OCI-LY1 (cell line): ENCODE measurements at regions not wholly inside any gene's neighbourhood (a gene's known extent, or its start where the extent isn't known, plus 50 kb on each side); places are given as distances from the start of the nearest gene placed in this dataset.

Source experiments
- H2AFZ ChIP-seq: fragments of 200-600 bp; sonication (generic), shearing (Covaris generic); 2 replicates; pipeline ENCODE4 v1.6.0; 2014; ENCODE audit warnings: antibody characterized with exemption, mild to moderate bottlenecking, low read length
- H3F3A ChIP-seq: fragments of 200-600 bp; sonication (generic), shearing (Covaris generic); 2 replicates; pipeline ENCODE4 v1.6.0; 2014; ENCODE audit warnings: mild to moderate bottlenecking, antibody characterized with exemption, low read length, moderate library complexity; ENCODE audit not compliant: insufficient read depth
- H3K27ac ChIP-seq: fragments of 200-600 bp; sonication (generic); 2 replicates; pipeline ENCODE4 v1.5.1; 2014; ENCODE audit warnings: low read length, mixed run types, mild to moderate bottlenecking, low read depth; ENCODE audit not compliant: poor library complexity, severe bottlenecking
- H3K27me3 ChIP-seq: fragments of 200-600 bp; sonication (generic); 2 replicates; pipeline ENCODE4 v1.6.0; 2014; ENCODE audit warnings: antibody characterized with exemption, mild to moderate bottlenecking, low read length, moderate library complexity; ENCODE audit not compliant: insufficient read depth
- H3K36me3 ChIP-seq: fragments of 200-600 bp; sonication (generic); 2 replicates; pipeline ENCODE4 v1.6.1; 2014; ENCODE audit warnings: mild to moderate bottlenecking, antibody characterized with exemption, low read length, moderate library complexity, mixed read lengths; ENCODE audit not compliant: insufficient read depth
- H3K4me1 ChIP-seq: fragments of 200-600 bp; sonication (generic); 2 replicates; pipeline ENCODE4 v1.5.1; 2014; ENCODE audit warnings: mild to moderate bottlenecking, low read length, moderate library complexity; ENCODE audit not compliant: insufficient read depth, severe bottlenecking
- H3K4me2 ChIP-seq: fragments of 200-600 bp; sonication (generic), shearing (Covaris generic); 2 replicates; pipeline ENCODE4 v1.6.1; 2014; ENCODE audit warnings: low read length
- H3K4me3 ChIP-seq: fragments of 200-600 bp; sonication (generic); 2 replicates; pipeline ENCODE4 v1.5.1; 2014; ENCODE audit warnings: low read length, low read depth, mild to moderate bottlenecking, mixed read lengths; ENCODE audit not compliant: poor library complexity, severe bottlenecking
- H3K79me2 ChIP-seq: fragments of 200-600 bp; shearing (Covaris generic); 2 replicates; pipeline ENCODE4 v1.6.1; 2016; ENCODE audit warnings: mixed run types, low read length, mixed read lengths; ENCODE audit not compliant: insufficient read depth
- H3K9ac ChIP-seq: fragments of 200-600 bp; sonication (generic), shearing (Covaris generic); 2 replicates; pipeline ENCODE4 v1.6.1; 2014; ENCODE audit warnings: mild to moderate bottlenecking, low read length, mixed read lengths
- H3K9me2 ChIP-seq: fragments of 200-600 bp; sonication (generic), shearing (Covaris generic); 2 replicates; pipeline ENCODE4 v1.6.1; 2014; ENCODE audit warnings: low read depth, mild to moderate bottlenecking, low read length, mixed read lengths
- H3K9me3 ChIP-seq: fragments of 200-600 bp; shearing (Covaris generic); 2 replicates; pipeline ENCODE4 v1.6.1; 2014; ENCODE audit warnings: low read length, mixed read lengths
- H4K20me1 ChIP-seq: fragments of 200-600 bp; sonication (generic), shearing (Covaris generic); 2 replicates; pipeline ENCODE4 v1.6.0; 2016; ENCODE audit warnings: mild to moderate bottlenecking, low read length; ENCODE audit not compliant: insufficient read depth
- CTCF ChIP-seq: fragments of 200-600 bp; sonication (generic), shearing (Covaris generic); IDR thresholded peaks from 2 replicates; pipeline ENCODE4 v1.5.1; 2017; ENCODE audit warnings: mild to moderate bottlenecking, antibody characterized with exemption, low read length, moderate library complexity, mixed read lengths
- EZH2 ChIP-seq: fragments of 200-600 bp; sonication (generic), shearing (Covaris generic); IDR thresholded peaks from 2 replicates; pipeline ENCODE4 v1.8.0; 2017; ENCODE audit warnings: borderline replicate concordance, mixed run types, mild to moderate bottlenecking, antibody characterized with exemption, low read length, moderate library complexity, mixed read lengths

GRCh38 chr14:22180045-22180444 lies 409.0 kb downstream of the DAD1 start:
- Histone ChIP-seq H3K27ac (no peak overlapping the region), H3K9me2 (no peaks in the 10 kb centered on the region), H3K27me3 (no peaks in the 10 kb centered on the region), H3K4me2 (no peak overlapping the region), H3K9ac (no peak overlapping the region), H2AFZ (no peak overlapping the region), H3K9me3 (no peaks in the 10 kb centered on the region), H3K79me2 (no peaks in the 10 kb centered on the region), H3K4me1 (no peaks in the 10 kb centered on the region), H3K4me3 (no peak overlapping the region), H3K36me3 (no peaks in the 10 kb centered on the region), H3F3A (no peaks in the 10 kb centered on the region), H4K20me1 (no peaks in the 10 kb centered on the region)
- TF ChIP-seq CTCF (no peak), EZH2 (no peak)

- no peaks in the 10 kb centered on the region for H3K79me2 ChIP-seq
- no peak overlapping the region for H3K27ac ChIP-seq
- no peak overlapping the region for H3K4me2 ChIP-seq
- H3K9me3 ChIP-seq = no peaks in the 10 kb centered on the region
- H3K9ac ChIP-seq = no peak overlapping the region
- no peaks in the 10 kb centered on the region for H3K9me2 ChIP-seq
- H3K4me3 ChIP-seq = no peak overlapping the region
- H3F3A ChIP-seq = no peaks in the 10 kb centered on the region
- no peaks in the 10 kb centered on the region for H4K20me1 ChIP-seq
- H3K4me1 ChIP-seq = no peaks in the 10 kb centered on the region
- no peaks in the 10 kb centered on the region for H3K36me3 ChIP-seq
- H3K27me3 ChIP-seq = no peaks in the 10 kb centered on the region
- TF ChIP-seq EZH2 (no peak), CTCF (no peak)
- H2AFZ ChIP-seq = no peak overlapping the region
These were observed 409.8 kb downstream of the DAD1 start for GRCh38 chr14:22179190-22179589.

GRCh38 chr14:22178333-22178839 lies 410.6 kb downstream of the DAD1 start:
- H3K9ac ChIP-seq = no peak overlapping the region
- no peak overlapping the region for H3K27ac ChIP-seq
- no peaks in the 10 kb centered on the region for H3K4me1 ChIP-seq

More at GRCh38 chr14:22178333-22178839, 410.6 kb downstream of the DAD1 start:
- no peaks in the 10 kb centered on the region for H3F3A ChIP-seq
- H4K20me1 ChIP-seq = no peaks in the 10 kb centered on the region
- H3K4me3 ChIP-seq = no peak overlapping the region
- no peak overlapping the region for H2AFZ ChIP-seq
- TF ChIP-seq CTCF (no peak), EZH2 (no peak)
- no peaks in the 10 kb centered on the region for H3K79me2 ChIP-seq
- H3K36me3 ChIP-seq = no peaks in the 10 kb centered on the region
- no peak overlapping the region for H3K4me2 ChIP-seq
- no peaks in the 10 kb centered on the region for H3K9me2 ChIP-seq
- no peaks in the 10 kb centered on the region for H3K9me3 ChIP-seq
- H3K27me3 ChIP-seq = no peaks in the 10 kb centered on the region
